ENCODE measurements at regions not wholly inside any gene's neighbourhood (a gene's known extent, or its start where the extent isn't known, plus 50 kb on each side); places are given as distances from the start of the nearest gene placed in this dataset.
"Not testable (repeated sequence)": the region's sequence is repeated elsewhere in the genome, so short reads cannot be mapped to it uniquely, and the experiment has no call there.

DNA sequence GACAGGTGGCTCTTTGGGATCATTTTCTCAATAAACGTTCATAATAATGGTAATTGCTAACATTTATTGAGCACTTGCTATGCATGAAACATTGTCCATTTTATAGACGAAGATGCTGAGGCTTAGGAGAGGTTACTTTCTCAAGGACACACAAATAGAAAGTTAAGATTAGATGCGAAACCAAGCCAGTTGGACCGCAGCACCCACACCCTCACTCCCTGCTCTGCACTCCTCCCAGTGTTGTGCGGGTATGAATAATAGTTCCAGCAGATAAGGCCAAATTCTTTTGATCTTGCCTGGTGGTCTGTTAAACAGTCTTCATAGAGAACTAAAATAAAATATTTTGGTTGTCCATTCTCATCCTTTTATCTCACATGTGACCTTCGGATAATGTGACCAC, 85.0 kb upstream of the BEND4 start:
- no peaks in the 10 kb centered on the region for H3K36me3 ChIP-seq (ENCODE audit: control insufficient read depth, insufficient read depth, low read length)
- no peak overlapping the region for H3K4me3 ChIP-seq (ENCODE audit: low read depth, low read length)
- TF ChIP-seq, protein P1, sequence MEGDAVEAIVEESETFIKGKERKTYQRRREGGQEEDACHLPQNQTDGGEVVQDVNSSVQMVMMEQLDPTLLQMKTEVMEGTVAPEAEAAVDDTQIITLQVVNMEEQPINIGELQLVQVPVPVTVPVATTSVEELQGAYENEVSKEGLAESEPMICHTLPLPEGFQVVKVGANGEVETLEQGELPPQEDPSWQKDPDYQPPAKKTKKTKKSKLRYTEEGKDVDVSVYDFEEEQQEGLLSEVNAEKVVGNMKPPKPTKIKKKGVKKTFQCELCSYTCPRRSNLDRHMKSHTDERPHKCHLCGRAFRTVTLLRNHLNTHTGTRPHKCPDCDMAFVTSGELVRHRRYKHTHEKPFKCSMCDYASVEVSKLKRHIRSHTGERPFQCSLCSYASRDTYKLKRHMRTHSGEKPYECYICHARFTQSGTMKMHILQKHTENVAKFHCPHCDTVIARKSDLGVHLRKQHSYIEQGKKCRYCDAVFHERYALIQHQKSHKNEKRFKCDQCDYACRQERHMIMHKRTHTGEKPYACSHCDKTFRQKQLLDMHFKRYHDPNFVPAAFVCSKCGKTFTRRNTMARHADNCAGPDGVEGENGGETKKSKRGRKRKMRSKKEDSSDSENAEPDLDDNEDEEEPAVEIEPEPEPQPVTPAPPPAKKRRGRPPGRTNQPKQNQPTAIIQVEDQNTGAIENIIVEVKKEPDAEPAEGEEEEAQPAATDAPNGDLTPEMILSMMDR (IDR thresholded peaks at IDR 0.05; ENCODE audit: insufficient read depth, low read length, severe bottlenecking) = no peak
- no peaks in the 10 kb centered on the region for H3K27me3 ChIP-seq (ENCODE audit: control insufficient read depth, insufficient read depth, low read length)
- FAIRE-seq (no peak), DNase-seq (ENCODE audit: low read depth) (no peak)

DNA sequence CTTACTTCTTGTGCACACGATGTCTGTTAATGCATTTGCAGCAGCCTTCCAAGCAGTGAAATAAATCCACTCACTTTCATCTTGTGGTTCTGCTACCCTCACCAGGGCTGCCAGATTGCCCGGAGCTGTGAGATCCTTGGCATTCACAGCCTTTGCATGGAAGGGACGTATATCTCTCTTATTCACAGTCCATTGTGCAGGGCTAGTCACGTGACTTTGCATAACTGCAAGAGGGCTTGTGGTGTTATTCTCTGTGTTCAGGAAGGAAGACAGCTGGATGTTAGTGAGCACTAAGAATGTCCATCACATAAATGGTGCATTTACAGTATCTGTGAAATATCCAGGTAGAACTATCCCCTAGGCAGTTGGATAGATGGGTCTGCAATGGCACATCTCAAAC, 96.5 kb upstream of the BEND4 start:
- DNase-seq (ENCODE audit: low read depth) (no peak), FAIRE-seq (no peak)
- TF ChIP-seq, protein P1 (IDR thresholded peaks at IDR 0.05; ENCODE audit: insufficient read depth, low read length, severe bottlenecking) = no peak
- Histone ChIP-seq H3K4me3 (ENCODE audit: low read depth, low read length) (no peak overlapping the region), H3K27me3 (ENCODE audit: control insufficient read depth, insufficient read depth, low read length) (no peaks in the 10 kb centered on the region), H3K36me3 (ENCODE audit: control insufficient read depth, insufficient read depth, low read length) (no peaks in the 10 kb centered on the region)

DNA sequence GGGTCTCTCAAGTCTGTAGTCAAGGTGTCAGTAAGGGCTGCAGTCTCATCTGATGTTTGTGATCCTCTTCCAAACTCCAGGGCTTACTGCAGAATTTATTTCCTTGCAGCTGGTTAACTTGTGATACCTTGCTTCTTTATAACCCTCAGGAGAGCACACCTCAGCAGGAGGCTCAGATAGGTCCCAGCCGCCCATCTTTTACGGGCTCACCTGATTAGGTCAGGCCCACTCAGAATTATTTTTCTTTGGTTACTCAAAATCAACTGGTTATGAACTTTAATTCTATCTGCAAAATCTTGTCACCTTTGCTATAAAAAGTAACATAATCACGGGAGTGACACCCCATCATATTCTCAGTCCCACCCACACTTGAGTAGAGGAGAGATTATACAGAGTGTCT, 99.9 kb upstream of the BEND4 start:
- Histone ChIP-seq H3K36me3 (ENCODE audit: control insufficient read depth, insufficient read depth, low read length) (no peaks in the 10 kb centered on the region), H3K27me3 (ENCODE audit: control insufficient read depth, insufficient read depth, low read length) (no peaks in the 10 kb centered on the region), H3K4me3 (ENCODE audit: low read depth, low read length) (no peak overlapping the region)
- no peak for DNase-seq (ENCODE audit: low read depth)
- TF ChIP-seq, protein P1 (IDR thresholded peaks at IDR 0.05; ENCODE audit: insufficient read depth, low read length, severe bottlenecking) = no peak
- FAIRE-seq = no peak

DNA sequence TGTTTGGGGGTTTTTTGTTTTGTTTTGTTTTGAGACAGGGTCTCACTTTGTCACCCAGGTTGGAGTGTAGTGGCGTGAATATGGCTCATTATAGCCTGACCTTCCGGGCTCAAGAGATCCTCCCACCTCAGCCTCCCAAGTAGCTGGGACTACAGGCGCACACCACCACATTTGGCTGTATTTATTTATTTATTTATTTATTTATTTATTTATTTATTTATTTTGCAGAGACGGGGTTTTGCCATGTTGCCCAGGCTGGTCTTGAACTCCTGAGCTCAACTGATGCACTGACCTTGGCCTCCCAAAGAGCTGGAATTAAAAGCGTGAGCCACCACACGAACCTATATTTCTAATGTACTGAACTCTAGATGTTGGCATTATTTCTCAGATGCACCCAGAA, 105.2 kb upstream of the BEND4 start:
- DNase-seq (ENCODE audit: low read depth); H3K36me3 ChIP-seq (ENCODE audit: control insufficient read depth, insufficient read depth, low read length); H3K4me3 ChIP-seq (ENCODE audit: low read depth, low read length); FAIRE-seq; H3K27me3 ChIP-seq (ENCODE audit: control insufficient read depth, insufficient read depth, low read length): not testable (repeated sequence)

DNA sequence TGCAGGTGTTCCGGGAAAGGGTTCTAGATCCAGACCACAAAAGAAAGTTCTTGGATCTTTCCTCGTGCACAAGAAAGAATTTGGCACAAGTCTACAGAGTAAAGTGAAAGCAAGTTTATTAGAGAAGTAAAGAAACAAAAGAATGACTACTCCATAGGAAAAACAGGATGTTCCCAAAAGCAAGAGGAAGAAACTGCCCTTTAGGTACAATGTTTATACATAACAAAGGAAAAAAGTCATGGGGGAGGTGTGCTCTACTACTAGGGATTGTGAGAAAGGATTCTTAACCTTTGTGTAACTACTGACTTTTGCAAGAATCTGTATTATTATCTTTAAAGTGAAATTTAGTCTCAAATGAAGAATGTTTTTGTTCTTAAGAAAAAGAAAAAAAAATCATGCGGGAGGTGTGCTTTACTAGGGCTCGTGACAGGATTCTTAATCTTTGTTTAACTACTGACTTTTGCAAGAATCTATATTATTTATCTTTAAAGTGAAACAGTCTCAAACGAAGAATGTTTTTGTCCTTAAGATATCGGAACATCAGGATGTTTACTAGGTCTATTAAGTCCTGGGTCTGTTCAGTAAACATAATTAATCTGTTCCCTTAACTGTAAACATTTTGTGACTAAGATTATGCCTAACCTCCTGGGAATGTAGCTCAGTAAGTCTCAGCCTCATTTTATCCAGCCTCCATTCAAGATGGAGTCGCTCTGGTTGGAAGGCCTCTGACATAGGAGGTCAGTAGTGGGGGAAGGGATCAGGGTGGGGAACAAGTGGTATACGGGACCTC, 110.4 kb upstream of the BEND4 start:
- Histone ChIP-seq H3K27me3 (ENCODE audit: control insufficient read depth, insufficient read depth, low read length) (no peaks in the 10 kb centered on the region), H3K4me3 (ENCODE audit: low read depth, low read length) (no peak overlapping the region), H3K36me3 (ENCODE audit: control insufficient read depth, insufficient read depth, low read length) (no peaks in the 10 kb centered on the region)
- no peak for DNase-seq (ENCODE audit: low read depth)
- TF ChIP-seq, protein P1 (IDR thresholded peaks at IDR 0.05; ENCODE audit: insufficient read depth, low read length, severe bottlenecking) = no peak
- FAIRE-seq = peak; percentile 58

DNA sequence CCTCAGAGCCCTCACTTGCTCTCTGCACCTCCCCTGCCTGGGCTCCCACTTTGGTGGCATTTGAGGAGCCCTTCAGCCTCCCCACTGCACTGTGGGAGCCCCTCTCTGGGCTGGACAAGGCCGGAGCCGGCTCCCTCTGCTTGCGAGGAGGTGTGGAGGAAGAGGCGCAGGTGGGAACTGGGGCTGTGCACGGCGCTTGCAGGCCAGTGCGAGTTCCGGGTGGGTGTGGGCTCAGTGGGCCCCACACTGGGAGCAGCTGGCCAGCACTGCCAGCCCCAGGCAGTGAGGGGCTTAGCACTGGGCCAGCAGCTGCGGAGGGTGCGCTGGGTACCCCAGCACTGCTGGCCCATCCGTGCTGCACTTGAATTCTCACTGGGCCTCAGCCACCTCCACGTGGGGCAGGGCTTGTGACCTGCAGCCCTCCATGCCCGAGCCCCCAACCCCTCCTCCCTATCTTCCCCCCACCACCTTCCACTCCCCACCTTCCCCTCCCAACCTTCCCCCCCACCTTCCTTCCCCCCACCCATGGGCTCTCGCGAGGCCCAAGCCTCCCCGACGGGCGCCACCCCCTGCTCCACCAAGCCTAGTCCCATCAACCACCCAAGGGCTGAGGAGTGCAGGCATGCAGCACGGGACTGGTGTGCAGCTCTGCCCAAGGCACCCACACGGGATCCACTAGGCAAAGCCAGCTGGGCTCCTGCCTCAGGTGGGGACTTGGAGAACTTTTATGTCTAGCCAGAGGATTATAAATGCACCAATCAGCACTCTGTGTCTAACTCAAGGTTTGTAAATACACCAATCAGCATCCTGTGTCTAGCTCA, 113.5 kb upstream of the BEND4 start:
- no peaks in the 10 kb centered on the region for H3K27me3 ChIP-seq (ENCODE audit: control insufficient read depth, insufficient read depth, low read length)
- no peak for FAIRE-seq
- H3K36me3 ChIP-seq (ENCODE audit: control insufficient read depth, insufficient read depth, low read length) = no peaks in the 10 kb centered on the region
- TF ChIP-seq, protein P1 (IDR thresholded peaks at IDR 0.05; ENCODE audit: insufficient read depth, low read length, severe bottlenecking) = no peak
- H3K4me3 ChIP-seq (ENCODE audit: low read depth, low read length) = no peak overlapping the region
- no peak for DNase-seq (ENCODE audit: low read depth)
